DND-41 (cell line): ENCODE measurements at regions not wholly inside any gene's neighbourhood (a gene's known extent, or its start where the extent isn't known, plus 50 kb on each side); places are given as distances from the start of the nearest gene placed in this dataset.

Experiments
- ATAC-seq: fragments of 200-7000 bp; cut with Tn5 transposase; 3 replicates; pipeline ENCODE4 v1.9.1; 2021; ENCODE audit warnings: low read depth; ENCODE audit not compliant: insufficient read depth
- DNase-seq: peaks from one replicate; pipeline ENCODE4 v3.0.0-alpha.2; 2020
- H2AFZ ChIP-seq: 2 replicates; pipeline ENCODE4 v1.6.0; 2012; ENCODE audit warnings: low read depth, low read length
- H3K27ac ChIP-seq: 2 replicates; pipeline ENCODE4 v1.5.1; 2012; ENCODE audit warnings: low read length, inconsistent platforms
- H3K27me3 ChIP-seq: fragments of 200-600 bp; sonication (generic); 2 replicates; pipeline ENCODE4 v1.6.0; 2012; ENCODE audit warnings: low read length, mild to moderate bottlenecking, inconsistent platforms; ENCODE audit not compliant: insufficient read depth, poor library complexity
- H3K36me3 ChIP-seq: 2 replicates; pipeline ENCODE4 v1.5.1; 2012; ENCODE audit warnings: low read length, inconsistent platforms; ENCODE audit not compliant: insufficient read depth
- H3K4me1 ChIP-seq: 2 replicates; pipeline ENCODE4 v1.5.1; 2012; ENCODE audit warnings: mild to moderate bottlenecking, low read length; ENCODE audit not compliant: insufficient read depth
- H3K4me2 ChIP-seq: 2 replicates; pipeline ENCODE4 v1.6.0; 2012; ENCODE audit warnings: mild to moderate bottlenecking, moderate library complexity, low read length, inconsistent platforms; ENCODE audit not compliant: insufficient read depth
- H3K4me3 ChIP-seq, 2 experiments: fragments of 200-600 bp in 1 of 2; shearing (Covaris generic) in 1 of 2; 2 replicates each; pipeline ENCODE4 v1.5.1; 2012 to 2016; ENCODE audit warnings: inconsistent platforms in 2 of 2, low read length in 2 of 2, mild to moderate bottlenecking in 2 of 2, low read depth in 1 of 2, moderate library complexity in 1 of 2
- H3K79me2 ChIP-seq: 2 replicates; pipeline ENCODE4 v1.6.0; 2012; ENCODE audit warnings: low read length, inconsistent platforms; ENCODE audit not compliant: insufficient read depth
- H3K9ac ChIP-seq: 2 replicates; pipeline ENCODE4 v1.6.0; 2012; ENCODE audit warnings: low read depth, mild to moderate bottlenecking, inconsistent platforms, low read length, moderate library complexity
- H3K9me3 ChIP-seq: 2 replicates; pipeline ENCODE4 v1.5.1; 2012; ENCODE audit warnings: low read length, moderate library complexity, mild to moderate bottlenecking, inconsistent platforms; ENCODE audit not compliant: insufficient read depth, severe bottlenecking
- H4K20me1 ChIP-seq: 2 replicates; pipeline ENCODE4 v1.6.0; 2012; ENCODE audit warnings: low read length; ENCODE audit not compliant: insufficient read depth
- CTCF ChIP-seq: IDR thresholded peaks from 2 replicates; pipeline ENCODE4 v1.5.1; 2012; ENCODE audit warnings: borderline replicate concordance, low read length, moderate library complexity, mild to moderate bottlenecking; ENCODE audit not compliant: poor library complexity, severe bottlenecking; ENCODE audit errors: extremely low read depth
- EZH2 ChIP-seq: IDR thresholded peaks from 3 replicates; pipeline ENCODE4 v1.6.1; 2012; ENCODE audit warnings: borderline replicate concordance, low read depth, mild to moderate bottlenecking, moderate library complexity, low read length, inconsistent platforms; ENCODE audit not compliant: severe bottlenecking

- H3K4me2 ChIP-seq: no peak overlapping the region
- H3K79me2 ChIP-seq: no peaks in the 10 kb centered on the region
- no peak overlapping the region for H2AFZ ChIP-seq
- TF ChIP-seq EZH2 (no peak), CTCF (no peak)
- H4K20me1 ChIP-seq: no peaks in the 10 kb centered on the region
- H3K27ac ChIP-seq: no peak overlapping the region
- peaks cover 4% of the 10 kb centered on the region; the same call in 1 of the 2 replicates for H3K4me1 ChIP-seq
- no peaks in the 10 kb centered on the region for H3K36me3 ChIP-seq
- no peaks in the 10 kb centered on the region for H3K27me3 ChIP-seq
- H3K9me3 ChIP-seq: no peaks in the 10 kb centered on the region
- no peak for DNase-seq
- ATAC-seq: no peak
- no peak overlapping the region for H3K9ac ChIP-seq
- H3K4me3 ChIP-seq: no peak overlapping the region
Measured at GRCh38 chr12:24688601-24689000, 260.3 kb downstream of the BCAT1 start.

- H3K79me2 ChIP-seq: no peaks in the 10 kb centered on the region
- H3K4me2 ChIP-seq: no peak overlapping the region
- H4K20me1 ChIP-seq: no peaks in the 10 kb centered on the region
- DNase-seq: no peak
- no peaks in the 10 kb centered on the region for H3K36me3 ChIP-seq
- no peak for TF ChIP-seq EZH2
- no peak for TF ChIP-seq CTCF
- H3K9me3 ChIP-seq: no peaks in the 10 kb centered on the region
- no peak overlapping the region for H3K4me3 ChIP-seq
- H3K27me3 ChIP-seq: no peaks in the 10 kb centered on the region
- peaks cover 4% of the 10 kb centered on the region; the same call in 1 of the 2 replicates for H3K4me1 ChIP-seq
- no peak for ATAC-seq
- no peak overlapping the region for H3K27ac ChIP-seq
- no peak overlapping the region for H2AFZ ChIP-seq
- no peak overlapping the region for H3K9ac ChIP-seq
Measured at GRCh38 chr12:24681570-24681969, 267.3 kb downstream of the BCAT1 start.

- no peaks in the 10 kb centered on the region for H3K9me3 ChIP-seq
- H3K27me3 ChIP-seq: no peaks in the 10 kb centered on the region
- H2AFZ ChIP-seq: no peak overlapping the region
- H3K4me1 ChIP-seq: no peaks in the 10 kb centered on the region
- DNase-seq (no peak), ATAC-seq (no peak)
- H3K9ac ChIP-seq: no peak overlapping the region
- H3K79me2 ChIP-seq: no peaks in the 10 kb centered on the region
- no peaks in the 10 kb centered on the region for H3K36me3 ChIP-seq
- no peak overlapping the region for H3K27ac ChIP-seq
- no peaks in the 10 kb centered on the region for H4K20me1 ChIP-seq
- no peak overlapping the region for H3K4me2 ChIP-seq
- H3K4me3 ChIP-seq: no peak overlapping the region
- TF ChIP-seq CTCF (no peak), EZH2 (no peak)
Measured at GRCh38 chr12:24679126-24679525, 269.8 kb downstream of the BCAT1 start.

GRCh38 chr12:24678436-24678835 is 270.5 kb downstream of the BCAT1 start:
- Histone ChIP-seq H3K4me2 (no peak overlapping the region), H4K20me1 (no peaks in the 10 kb centered on the region), H3K36me3 (no peaks in the 10 kb centered on the region), H3K4me3 (no peak overlapping the region), H3K9ac (no peak overlapping the region), H3K27ac (no peak overlapping the region), H3K27me3 (no peaks in the 10 kb centered on the region), H3K9me3 (no peaks in the 10 kb centered on the region), H3K79me2 (no peaks in the 10 kb centered on the region), H3K4me1 (no peaks in the 10 kb centered on the region), H2AFZ (no peak overlapping the region)
- TF ChIP-seq EZH2 (no peak), CTCF (no peak)
- ATAC-seq (no peak), DNase-seq (no peak)
